ENCODE measurements at regions not wholly inside any gene's neighbourhood (a gene's known extent, or its start where the extent isn't known, plus 50 kb on each side); places are given as distances from the start of the nearest gene placed in this dataset.
"Not testable (repeated sequence)": the region's sequence is repeated elsewhere in the genome, so short reads cannot be mapped to it uniquely, and the experiment has no call there.

DNA sequence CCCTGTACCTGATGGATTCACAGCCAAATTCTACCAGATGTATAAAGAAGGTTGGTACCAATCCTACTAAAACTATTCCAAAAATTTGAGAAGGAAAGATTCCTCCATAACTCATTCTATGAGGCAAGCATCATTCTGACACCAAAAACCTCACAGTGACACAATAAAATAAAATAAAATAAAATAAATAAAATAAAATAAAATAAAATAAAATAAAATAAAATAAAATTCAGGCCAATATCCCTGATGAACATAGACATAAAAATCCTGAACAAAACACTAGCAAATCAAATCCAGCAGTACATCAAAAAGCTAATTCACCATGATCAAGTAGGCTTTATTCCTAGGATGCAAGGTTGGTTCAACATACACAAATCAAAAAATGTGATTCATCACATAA lies 108.1 kb downstream of the PROX1 start:
- H3K27me3 Mint-ChIP-seq; H3K9me3 Mint-ChIP-seq; H3K4me3 Mint-ChIP-seq; H3K36me3 Mint-ChIP-seq (ENCODE audit: low read depth); H3K27ac Mint-ChIP-seq; H3K4me1 Mint-ChIP-seq (ENCODE audit: low read depth); DNase-seq: not testable (repeated sequence)

DNA sequence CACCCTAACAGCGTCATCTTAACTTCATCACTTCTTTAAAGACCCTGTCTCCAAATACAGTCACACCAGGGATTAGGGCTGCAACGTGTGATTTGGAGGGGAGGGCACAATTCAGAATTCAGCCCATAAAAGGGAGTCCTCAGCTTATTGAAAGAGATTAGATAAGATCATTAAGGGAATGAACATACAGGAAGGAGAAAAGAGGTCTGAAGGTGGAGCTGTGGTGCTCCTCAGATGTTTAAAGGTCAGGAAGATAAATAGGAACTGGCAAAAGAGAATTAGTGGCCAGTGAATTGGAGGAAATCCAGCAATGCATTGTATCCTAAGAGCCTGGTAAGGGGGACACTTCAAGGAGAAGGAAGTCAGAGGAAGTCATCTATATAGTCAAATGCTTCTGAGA lies 113.5 kb downstream of the PROX1 start:
- no peak overlapping the region for H3K4me3 Mint-ChIP-seq
- no peaks in the 10 kb centered on the region for H3K9me3 Mint-ChIP-seq
- peaks cover 3% of the 10 kb centered on the region for H3K27me3 Mint-ChIP-seq
- H3K36me3 Mint-ChIP-seq (ENCODE audit: low read depth), result no peaks in the 10 kb centered on the region
- no peaks in the 10 kb centered on the region for H3K4me1 Mint-ChIP-seq (ENCODE audit: low read depth)
- H3K27ac Mint-ChIP-seq, result no peak overlapping the region
- DNase-seq, result no peak

DNA sequence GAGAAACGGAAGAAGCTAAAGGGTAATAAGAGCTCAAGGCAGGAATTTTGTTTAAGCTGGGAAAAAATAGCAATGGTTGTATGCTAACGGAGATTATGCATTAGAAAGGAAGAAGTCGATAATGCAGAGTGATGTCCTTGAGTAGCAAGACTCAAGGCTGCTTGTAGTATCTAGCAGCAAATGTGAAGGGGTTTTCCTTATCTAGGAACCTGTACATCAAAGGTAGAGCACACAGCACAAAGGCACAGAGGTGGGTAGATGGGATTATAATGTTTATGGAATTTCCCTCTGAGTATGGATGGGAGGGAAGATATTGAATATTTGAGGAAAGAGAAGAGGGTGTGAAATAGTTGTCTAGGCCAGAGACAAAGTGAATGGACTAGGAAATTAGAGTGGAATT lies 114.1 kb downstream of the PROX1 start:
- Mint-ChIP-seq H3K36me3 (ENCODE audit: low read depth) (no peaks in the 10 kb centered on the region), H3K9me3 (no peaks in the 10 kb centered on the region), H3K27ac (no peak overlapping the region), H3K27me3 (peaks cover 3% of the 10 kb centered on the region), H3K4me3 (no peak overlapping the region), H3K4me1 (ENCODE audit: low read depth) (no peaks in the 10 kb centered on the region)
- no peak for DNase-seq

DNA sequence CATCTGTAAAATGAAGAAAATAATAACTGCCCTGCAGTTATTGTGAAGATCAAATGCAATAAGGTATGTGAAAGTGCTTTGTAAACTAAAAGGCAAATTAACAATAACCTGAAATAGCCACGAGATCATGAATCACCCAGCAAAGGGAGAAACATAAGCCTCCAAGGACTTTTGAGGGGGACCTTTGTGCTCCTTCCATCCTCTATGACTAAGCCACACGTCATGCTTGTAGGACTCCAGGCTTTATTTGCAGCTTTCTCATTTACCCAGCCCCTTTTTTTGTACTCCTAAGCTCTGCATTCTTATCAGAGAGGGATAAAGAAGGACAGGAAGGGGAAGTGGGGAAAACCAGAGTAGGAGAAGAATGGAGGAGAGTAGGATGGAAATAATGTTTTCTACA lies 115.1 kb downstream of the PROX1 start:
- H3K27ac Mint-ChIP-seq, result no peak overlapping the region
- peaks cover 3% of the 10 kb centered on the region for H3K27me3 Mint-ChIP-seq
- no peaks in the 10 kb centered on the region for H3K36me3 Mint-ChIP-seq (ENCODE audit: low read depth)
- H3K4me3 Mint-ChIP-seq, result no peak overlapping the region
- H3K4me1 Mint-ChIP-seq (ENCODE audit: low read depth), result no peaks in the 10 kb centered on the region
- H3K9me3 Mint-ChIP-seq, result no peaks in the 10 kb centered on the region
- no peak for DNase-seq

DNA sequence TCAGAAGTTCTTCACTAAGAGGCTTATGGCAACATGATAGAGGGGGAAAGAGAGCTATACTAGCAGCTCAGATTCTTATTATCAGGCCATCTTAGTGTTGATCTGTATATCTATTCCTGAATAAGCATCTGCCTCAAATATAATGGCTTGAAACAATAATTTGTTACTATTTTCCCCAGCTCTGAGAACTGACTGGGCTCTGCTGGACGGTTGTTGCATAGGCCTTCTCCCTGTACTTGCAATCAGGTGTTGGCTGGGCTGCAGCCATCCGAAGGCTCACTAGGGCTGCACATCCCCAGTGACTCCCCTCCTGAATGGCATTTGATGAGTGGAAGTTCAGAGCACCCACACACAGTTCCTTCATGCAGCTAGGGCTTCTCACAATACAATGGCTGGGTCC lies 116.0 kb downstream of the PROX1 start:
- Mint-ChIP-seq H3K27ac (no peak overlapping the region), H3K36me3 (ENCODE audit: low read depth) (no peaks in the 10 kb centered on the region), H3K4me3 (no peak overlapping the region), H3K27me3 (peaks cover 3% of the 10 kb centered on the region), H3K4me1 (ENCODE audit: low read depth) (no peaks in the 10 kb centered on the region), H3K9me3 (no peaks in the 10 kb centered on the region)
- DNase-seq, result no peak

DNA sequence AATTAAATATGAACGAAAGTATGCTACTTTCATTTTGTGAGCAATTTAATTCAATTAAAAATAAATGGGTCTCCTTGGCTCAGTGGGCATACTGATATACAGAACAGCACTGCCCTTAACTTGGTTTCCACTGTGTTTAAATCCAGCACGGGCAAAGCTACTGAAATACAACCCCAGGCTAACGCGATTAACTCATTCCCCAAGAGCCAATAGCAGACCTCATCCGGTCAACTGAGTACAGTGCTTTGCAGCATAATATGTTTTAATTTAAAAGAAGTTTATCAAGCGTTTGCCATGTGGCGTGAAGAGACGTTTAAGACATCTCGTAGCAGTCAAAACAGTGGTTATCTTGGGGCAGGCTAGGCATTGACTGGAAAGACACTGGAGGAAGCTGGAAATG lies 118.6 kb downstream of the PROX1 start:
- Mint-ChIP-seq H3K36me3 (ENCODE audit: low read depth) (no peaks in the 10 kb centered on the region), H3K4me1 (ENCODE audit: low read depth) (no peaks in the 10 kb centered on the region), H3K27me3 (peaks cover 3% of the 10 kb centered on the region), H3K9me3 (no peaks in the 10 kb centered on the region), H3K27ac (no peak overlapping the region), H3K4me3 (no peak overlapping the region)
- DNase-seq, result no peak

DNA sequence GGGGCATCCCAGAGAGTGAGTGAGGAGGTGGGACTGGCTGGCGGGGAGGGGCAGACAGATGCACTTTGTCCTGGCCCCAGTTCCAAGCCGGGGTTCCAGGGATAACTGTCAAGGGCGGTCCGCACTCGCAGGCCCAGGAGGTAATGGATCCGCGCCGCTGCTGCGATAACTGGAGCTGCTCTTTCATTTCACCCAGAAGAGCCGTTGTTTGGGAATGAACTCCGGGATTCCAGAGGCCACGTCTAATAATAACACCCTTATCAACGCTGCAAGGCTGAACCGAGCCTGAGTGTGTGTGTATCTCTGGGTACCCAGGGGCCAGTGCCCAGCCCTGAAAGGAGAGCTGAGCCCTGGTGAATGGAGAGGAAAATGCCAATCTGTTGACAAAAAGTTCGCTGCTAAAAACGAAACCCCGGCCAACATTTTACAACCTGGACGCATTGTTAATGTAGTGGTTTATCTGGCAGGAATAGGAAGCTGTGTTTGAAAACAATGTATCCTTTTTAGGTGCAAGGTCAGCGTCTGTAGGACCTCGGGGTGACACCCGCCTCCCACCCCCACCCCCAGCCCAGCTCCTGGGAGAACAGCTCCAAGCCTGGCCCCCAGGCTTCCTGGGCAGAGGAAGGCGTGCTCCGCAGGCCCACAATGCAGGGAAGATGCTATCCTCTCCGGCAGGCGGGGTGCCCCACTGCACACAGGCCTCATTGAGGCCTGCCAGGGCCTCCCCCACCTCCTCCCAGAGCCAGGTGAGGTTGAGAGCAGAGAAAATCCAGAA lies 119.7 kb downstream of the PROX1 start:
- no peaks in the 10 kb centered on the region for H3K4me1 Mint-ChIP-seq (ENCODE audit: low read depth)
- DNase-seq, result no peak
- H3K36me3 Mint-ChIP-seq (ENCODE audit: low read depth), result no peaks in the 10 kb centered on the region
- no peak overlapping the region for H3K27ac Mint-ChIP-seq
- H3K9me3 Mint-ChIP-seq, result no peaks in the 10 kb centered on the region
- peaks cover 3% of the 10 kb centered on the region for H3K27me3 Mint-ChIP-seq
- H3K4me3 Mint-ChIP-seq, result no peak overlapping the region

DNA sequence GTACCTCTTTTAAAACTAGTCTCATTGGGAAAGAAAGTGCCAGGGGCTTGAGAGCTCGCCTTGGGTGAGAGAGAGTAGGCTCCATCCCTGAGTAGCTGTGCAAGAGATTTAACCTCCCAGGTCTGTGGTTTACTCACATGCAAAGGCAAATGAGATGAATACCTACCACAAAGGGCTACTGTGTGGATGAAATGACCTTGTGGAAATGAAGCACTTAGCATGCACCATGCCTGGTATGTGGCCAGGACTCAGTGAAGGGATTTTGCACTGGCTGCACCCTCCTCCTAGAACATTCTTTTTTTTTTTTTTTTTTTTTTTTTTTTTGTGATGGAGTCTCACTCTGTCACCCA lies 120.3 kb downstream of the PROX1 start:
- Mint-ChIP-seq H3K36me3 (ENCODE audit: low read depth) (no peaks in the 10 kb centered on the region), H3K9me3 (no peaks in the 10 kb centered on the region), H3K27me3 (peaks cover 3% of the 10 kb centered on the region), H3K4me1 (ENCODE audit: low read depth) (no peaks in the 10 kb centered on the region), H3K4me3 (no peak overlapping the region), H3K27ac (no peak overlapping the region)
- no peak for DNase-seq

DNA sequence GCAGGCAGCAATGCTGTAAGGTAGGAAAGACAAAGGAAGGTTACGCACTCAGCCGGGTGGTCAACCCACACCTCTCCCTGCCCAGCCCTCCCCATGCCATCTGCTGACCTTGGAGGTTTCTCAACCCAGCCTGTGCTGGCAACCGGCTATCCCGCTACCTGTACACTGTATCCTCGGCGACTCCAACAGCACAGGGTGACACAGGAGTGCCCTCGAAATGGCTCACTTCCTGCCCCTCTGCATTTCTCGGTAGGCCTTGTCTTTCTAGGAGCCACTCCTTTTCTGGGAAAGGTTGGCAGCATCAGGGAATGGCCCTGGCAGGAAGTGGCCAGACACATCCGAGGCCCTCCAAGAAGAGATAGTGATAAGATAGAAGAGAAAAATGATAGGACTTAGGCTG lies 124.0 kb downstream of the PROX1 start:
- H3K4me1 Mint-ChIP-seq (ENCODE audit: low read depth), result no peaks in the 10 kb centered on the region
- H3K9me3 Mint-ChIP-seq, result no peaks in the 10 kb centered on the region
- no peak for DNase-seq
- H3K27ac Mint-ChIP-seq, result no peak overlapping the region
- no peaks in the 10 kb centered on the region for H3K36me3 Mint-ChIP-seq (ENCODE audit: low read depth)
- no peaks in the 10 kb centered on the region for H3K27me3 Mint-ChIP-seq
- no peak overlapping the region for H3K4me3 Mint-ChIP-seq

DNA sequence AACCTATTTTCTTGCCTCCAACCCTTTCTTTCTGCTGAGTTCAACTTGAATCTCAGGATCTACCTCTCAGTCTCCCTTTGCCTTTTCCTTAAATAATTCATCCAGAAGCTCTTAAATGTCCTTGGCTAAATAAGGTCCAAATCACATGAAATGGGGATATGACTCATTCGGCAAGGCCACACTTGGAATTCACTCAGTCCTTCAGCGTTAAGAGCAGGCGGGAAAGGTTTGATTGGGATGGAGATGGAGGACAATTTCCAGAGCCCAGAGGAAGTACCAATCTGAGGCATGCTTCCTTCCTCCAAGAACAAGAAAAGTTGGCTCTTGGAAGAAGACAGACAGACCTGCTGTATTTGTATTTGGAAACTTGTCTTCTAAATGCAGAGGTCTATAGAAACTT lies 128.5 kb downstream of the PROX1 start:
- H3K27me3 Mint-ChIP-seq, result no peaks in the 10 kb centered on the region
- H3K36me3 Mint-ChIP-seq (ENCODE audit: low read depth), result peaks cover 2% of the 10 kb centered on the region
- H3K9me3 Mint-ChIP-seq, result peaks cover 21% of the 10 kb centered on the region
- no peak for DNase-seq
- no peak overlapping the region for H3K4me3 Mint-ChIP-seq
- H3K4me1 Mint-ChIP-seq (ENCODE audit: low read depth), result peaks cover 4% of the 10 kb centered on the region
- no peak overlapping the region for H3K27ac Mint-ChIP-seq

DNA sequence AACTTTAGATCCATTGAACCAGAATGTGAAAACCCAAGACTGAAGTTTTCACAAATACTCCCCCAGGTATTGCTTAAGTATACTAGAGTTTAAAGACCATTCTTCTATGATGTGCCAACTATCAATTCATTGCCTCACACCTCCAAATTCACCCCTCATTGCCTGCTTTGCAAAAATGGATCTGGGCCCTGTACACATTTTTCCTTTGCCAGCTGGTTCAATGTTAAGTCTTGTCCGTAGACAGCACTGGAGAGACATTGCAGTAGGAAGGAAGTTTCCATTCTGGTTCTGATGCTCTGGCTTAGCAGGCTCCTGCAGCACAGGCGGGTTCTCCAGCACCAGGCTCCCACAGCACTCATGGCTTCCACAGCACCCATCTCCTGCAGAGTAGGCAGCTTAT lies 130.0 kb downstream of the PROX1 start:
- H3K4me1 Mint-ChIP-seq (ENCODE audit: low read depth), result peaks cover 4% of the 10 kb centered on the region
- H3K27ac Mint-ChIP-seq, result no peak overlapping the region
- H3K36me3 Mint-ChIP-seq (ENCODE audit: low read depth), result peaks cover 2% of the 10 kb centered on the region
- no peaks in the 10 kb centered on the region for H3K27me3 Mint-ChIP-seq
- peaks cover 21% of the 10 kb centered on the region for H3K9me3 Mint-ChIP-seq
- no peak overlapping the region for H3K4me3 Mint-ChIP-seq
- DNase-seq, result no peak

DNA sequence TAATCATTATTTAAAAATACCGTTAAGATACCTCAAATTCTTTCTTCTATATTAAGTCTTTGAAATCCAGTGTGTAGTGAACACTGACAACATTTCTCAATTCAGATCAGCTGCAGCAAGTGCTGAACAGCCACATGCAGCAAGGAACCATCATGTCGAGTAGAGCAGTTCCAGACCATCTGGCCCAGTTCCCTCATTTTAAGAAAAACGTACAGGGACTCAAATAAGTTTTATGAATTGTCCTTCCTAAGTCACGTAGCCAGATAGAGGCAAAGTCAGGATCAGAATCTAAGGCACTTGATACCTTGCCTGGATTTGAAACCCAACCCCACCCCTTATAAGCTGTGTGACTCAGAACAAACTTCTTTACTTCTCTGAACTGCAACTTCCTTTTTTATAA lies 132.4 kb downstream of the PROX1 start:
- Mint-ChIP-seq H3K9me3 (peaks cover 21% of the 10 kb centered on the region), H3K27me3 (peaks cover 8% of the 10 kb centered on the region), H3K36me3 (ENCODE audit: low read depth) (peaks cover 2% of the 10 kb centered on the region), H3K4me1 (ENCODE audit: low read depth) (peaks cover 8% of the 10 kb centered on the region), H3K4me3 (no peak overlapping the region), H3K27ac (no peak overlapping the region)
- DNase-seq, result no peak

DNA sequence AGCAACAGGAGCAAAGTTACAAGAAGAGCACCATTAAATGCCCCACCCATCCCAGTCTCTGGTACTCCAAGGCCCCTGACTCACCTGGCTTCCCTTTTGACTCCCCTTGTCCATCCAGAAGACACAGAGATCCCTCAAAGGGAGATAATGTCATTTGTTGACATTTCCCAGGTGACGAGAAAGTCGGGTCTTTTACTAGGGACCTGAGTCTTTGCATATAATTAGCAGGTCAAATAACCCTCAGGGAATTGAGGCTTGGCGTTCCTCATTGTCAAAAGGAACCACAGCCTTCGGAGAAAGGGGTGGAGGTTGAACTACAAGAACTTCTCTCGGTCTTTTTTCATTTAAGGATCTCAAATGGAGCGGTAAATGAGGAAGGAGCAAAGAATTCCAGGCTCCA lies 133.2 kb downstream of the PROX1 start:
- H3K4me1 Mint-ChIP-seq (ENCODE audit: low read depth), result peaks cover 8% of the 10 kb centered on the region
- no peak overlapping the region for H3K4me3 Mint-ChIP-seq
- no peak overlapping the region for H3K27ac Mint-ChIP-seq
- peaks cover 16% of the 10 kb centered on the region for H3K27me3 Mint-ChIP-seq
- DNase-seq, result no peak
- H3K9me3 Mint-ChIP-seq, result peaks cover 21% of the 10 kb centered on the region
- peaks cover 2% of the 10 kb centered on the region for H3K36me3 Mint-ChIP-seq (ENCODE audit: low read depth)

DNA sequence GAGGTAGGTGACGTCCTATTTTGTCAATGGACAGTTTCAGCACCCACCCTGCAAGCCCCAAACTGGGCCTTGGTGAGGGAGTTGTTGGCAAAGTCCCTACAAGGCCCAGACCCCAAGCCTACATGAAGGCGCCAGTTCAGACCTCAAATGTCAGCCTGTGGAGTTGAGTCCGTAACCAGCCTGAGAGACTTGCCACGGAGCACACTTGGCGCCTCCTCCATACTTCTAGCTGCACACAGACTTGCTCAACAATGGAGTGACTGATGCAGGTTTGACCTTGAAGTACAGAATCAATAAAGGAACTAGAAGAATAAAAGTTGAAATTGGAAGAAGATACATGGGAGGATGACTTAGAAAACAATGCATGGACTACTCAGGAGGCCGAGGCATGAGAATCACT lies 134.3 kb downstream of the PROX1 start:
- no peak overlapping the region for H3K4me3 Mint-ChIP-seq
- H3K9me3 Mint-ChIP-seq, result peaks cover 18% of the 10 kb centered on the region
- no peaks in the 10 kb centered on the region for H3K36me3 Mint-ChIP-seq (ENCODE audit: low read depth)
- no peak for DNase-seq
- peaks cover 8% of the 10 kb centered on the region for H3K4me1 Mint-ChIP-seq (ENCODE audit: low read depth)
- H3K27ac Mint-ChIP-seq, result no peak overlapping the region
- H3K27me3 Mint-ChIP-seq, result peaks cover 16% of the 10 kb centered on the region

DNA sequence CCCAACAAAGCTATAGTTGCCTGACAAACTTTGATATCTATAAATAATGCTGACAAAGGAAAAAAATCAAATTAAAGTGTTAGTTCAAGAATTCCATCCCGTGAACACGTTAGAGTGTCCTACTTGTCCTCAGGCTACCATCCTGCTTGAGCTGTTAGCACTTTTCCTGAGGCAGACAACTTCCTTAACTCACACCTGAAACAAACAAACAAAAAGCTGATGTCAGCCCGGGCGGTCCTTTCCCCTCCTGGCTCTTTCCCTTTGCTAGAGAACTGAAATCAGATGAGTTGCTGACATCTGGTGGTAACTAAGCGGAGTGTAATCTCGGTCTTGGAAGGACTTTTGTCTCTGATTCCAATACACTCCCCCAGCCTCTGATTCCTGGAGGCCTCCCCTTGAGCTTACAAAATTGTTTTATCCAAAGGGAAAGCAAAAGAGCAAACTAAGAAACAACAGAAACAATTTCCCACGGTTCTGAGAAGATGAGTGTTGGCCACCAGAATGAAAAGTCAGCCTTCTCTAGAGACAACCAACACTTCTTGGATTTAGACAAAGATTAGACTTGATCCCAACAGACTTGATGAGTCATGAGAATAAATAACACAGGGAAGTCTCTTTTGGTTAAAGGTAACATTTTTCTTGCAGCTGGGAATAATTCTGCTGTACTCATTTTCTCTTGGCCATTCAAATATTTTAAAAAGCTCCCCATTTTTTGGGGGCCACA lies 135.4 kb downstream of the PROX1 start:
- Mint-ChIP-seq H3K9me3 (peaks cover 7% of the 10 kb centered on the region), H3K27ac (no peak overlapping the region), H3K36me3 (ENCODE audit: low read depth) (no peaks in the 10 kb centered on the region), H3K4me1 (ENCODE audit: low read depth) (peaks cover 8% of the 10 kb centered on the region), H3K4me3 (no peak overlapping the region), H3K27me3 (peaks cover 16% of the 10 kb centered on the region)
- DNase-seq, result no peak
